Neural progenitor cell (in vitro differentiated cells): ENCODE measurements at regions not wholly inside any gene's neighbourhood (a gene's known extent, or its start where the extent isn't known, plus 50 kb on each side); places are given as distances from the start of the nearest gene placed in this dataset.
A peak's percentile ranks its signal among the peaks of the same experiment; 100 is the strongest.

Experiments
- DNase-seq: peaks from one replicate; pipeline ENCODE4 v3.0.0-alpha.2; 2016; ENCODE audit warnings: low spot score
- H2AFZ ChIP-seq: fragments of 200-600 bp; sonication (generic); replicated peaks from 2 replicates; pipeline ENCODE4 v1.6.1; 2016; ENCODE audit warnings: antibody characterized with exemption
- H3F3A ChIP-seq: fragments of 200-600 bp; sonication (generic); 2 replicates; pipeline ENCODE4 v1.6.1; 2016; ENCODE audit warnings: antibody characterized with exemption, low read depth
- H3K27ac ChIP-seq: fragments of 200-600 bp; sonication (generic); 2 replicates; pipeline ENCODE4 v1.5.1; 2016; ENCODE audit warnings: mild to moderate bottlenecking
- H3K27me3 ChIP-seq: fragments of 200-600 bp; sonication (generic); 2 replicates; pipeline ENCODE4 v1.6.1; 2016; ENCODE audit warnings: mild to moderate bottlenecking, moderate library complexity
- H3K36me3 ChIP-seq: fragments of 200-600 bp; sonication (generic); 2 replicates; pipeline ENCODE4 v1.5.1; 2016
- H3K4me1 ChIP-seq: fragments of 200-600 bp; sonication (generic); 2 replicates; pipeline ENCODE4 v1.6.1; 2016; ENCODE audit warnings: mixed run types
- H3K4me2 ChIP-seq: fragments of 200-600 bp; sonication (generic); 2 replicates; pipeline ENCODE4 v1.6.1; 2016
- H3K4me3 ChIP-seq: fragments of 200-600 bp; sonication (generic); 2 replicates; pipeline ENCODE4 v1.5.1; 2016
- H3K79me2 ChIP-seq: fragments of 200-600 bp; sonication (generic); 2 replicates; pipeline ENCODE4 v1.6.1; 2016; ENCODE audit warnings: low read depth
- H3K9ac ChIP-seq: fragments of 200-600 bp; sonication (generic); 2 replicates; pipeline ENCODE4 v1.6.1; 2016
- H3K9me3 ChIP-seq: fragments of 200-600 bp; sonication (generic); 2 replicates; pipeline ENCODE4 v1.5.1; 2016; ENCODE audit warnings: low read depth
- H4K20me1 ChIP-seq: fragments of 200-600 bp; sonication (generic); 2 replicates; pipeline ENCODE4 v1.6.1; 2016; ENCODE audit warnings: low read depth
- H3K27ac Mint-ChIP-seq: 3 replicates; pipeline ENCODE4 v1.8.0; 2021; ENCODE audit warnings: mixed read lengths
- H3K27me3 Mint-ChIP-seq: 2 replicates; pipeline ENCODE4 v1.8.0; 2022; ENCODE audit warnings: low read depth, mild to moderate bottlenecking, inconsistent platforms, moderate library complexity, mixed read lengths; ENCODE audit not compliant: insufficient read depth
- H3K36me3 Mint-ChIP-seq: 3 replicates; pipeline ENCODE4 v1.8.0; 2021; ENCODE audit warnings: mixed read lengths
- H3K4me1 Mint-ChIP-seq: 3 replicates; pipeline ENCODE4 v1.8.0; 2021; ENCODE audit warnings: mixed read lengths
- H3K4me3 Mint-ChIP-seq: 3 replicates; pipeline ENCODE4 v1.8.0; 2021; ENCODE audit warnings: mild to moderate bottlenecking, moderate library complexity, mixed read lengths
- H3K9me3 Mint-ChIP-seq: 3 replicates; pipeline ENCODE4 v1.8.0; 2020; ENCODE audit warnings: mixed read lengths
- EZH2 ChIP-seq: fragments of 200-600 bp; sonication (generic); IDR thresholded peaks from 2 replicates; pipeline ENCODE4 v1.6.1; 2017; ENCODE audit warnings: antibody characterized with exemption, mild to moderate bottlenecking, moderate library complexity
- EZH2phosphoT487 ChIP-seq: fragments of 200-600 bp; sonication (generic); IDR thresholded peaks from 2 replicates; pipeline ENCODE4 v1.6.1; 2017; ENCODE audit warnings: antibody characterized with exemption
- TF ChIP-seq, protein P1 (sequence below): fragments of 200-600 bp; sonication (generic); IDR thresholded peaks from 2 replicates; pipeline ENCODE4 v1.5.1; 2017; ENCODE audit warnings: antibody characterized with exemption, mild to moderate bottlenecking

DNA sequence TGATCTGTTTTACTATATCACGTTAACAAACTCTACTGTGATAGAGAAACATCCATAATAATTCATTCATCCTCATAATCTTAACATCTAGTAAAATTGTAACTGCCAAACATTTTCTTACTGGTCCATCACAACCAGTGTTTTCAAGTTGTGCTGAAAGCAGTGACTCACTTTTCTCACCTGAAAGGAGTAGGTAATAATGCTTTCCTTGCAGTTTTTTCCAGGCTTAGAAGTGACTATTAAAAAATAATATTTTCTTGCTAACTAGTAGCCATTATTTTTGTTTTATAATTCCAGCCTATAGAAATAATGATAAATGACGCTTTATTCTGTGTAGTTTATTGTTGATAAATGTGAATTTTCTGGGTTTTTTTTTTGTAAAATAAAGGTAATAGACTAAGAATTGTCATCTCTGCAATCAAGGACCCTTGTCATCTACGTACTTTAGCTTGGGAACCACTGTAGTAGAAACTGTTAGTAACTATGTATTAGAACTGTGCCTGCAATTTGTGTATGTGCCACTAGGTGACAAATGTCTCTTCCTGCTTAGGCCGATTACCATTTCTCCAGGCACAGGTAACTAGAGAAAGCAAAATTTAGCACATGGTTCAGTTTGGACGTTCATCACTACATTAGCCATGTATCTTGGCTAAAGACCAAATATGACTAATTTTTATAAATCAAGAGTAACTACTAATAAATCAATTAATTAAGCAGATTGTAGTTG lies 409.4 kb upstream of the ERCC4 start:
- Histone ChIP-seq H3K36me3 (no peaks in the 10 kb centered on the region), H3K27ac (no peak overlapping the region), H4K20me1 (no peaks in the 10 kb centered on the region), H3K27me3 (no peaks in the 10 kb centered on the region), H3K4me3 (no peak overlapping the region), H3F3A (no peaks in the 10 kb centered on the region), H3K4me1 (peaks cover 5% of the 10 kb centered on the region), H3K9me3 (peaks cover 7% of the 10 kb centered on the region), H3K9ac (no peak overlapping the region), H2AFZ (no peak overlapping the region), H3K4me2 (no peak overlapping the region), H3K79me2 (no peaks in the 10 kb centered on the region)
- no peak for TF ChIP-seq EZH2
- TF ChIP-seq, protein P1, sequence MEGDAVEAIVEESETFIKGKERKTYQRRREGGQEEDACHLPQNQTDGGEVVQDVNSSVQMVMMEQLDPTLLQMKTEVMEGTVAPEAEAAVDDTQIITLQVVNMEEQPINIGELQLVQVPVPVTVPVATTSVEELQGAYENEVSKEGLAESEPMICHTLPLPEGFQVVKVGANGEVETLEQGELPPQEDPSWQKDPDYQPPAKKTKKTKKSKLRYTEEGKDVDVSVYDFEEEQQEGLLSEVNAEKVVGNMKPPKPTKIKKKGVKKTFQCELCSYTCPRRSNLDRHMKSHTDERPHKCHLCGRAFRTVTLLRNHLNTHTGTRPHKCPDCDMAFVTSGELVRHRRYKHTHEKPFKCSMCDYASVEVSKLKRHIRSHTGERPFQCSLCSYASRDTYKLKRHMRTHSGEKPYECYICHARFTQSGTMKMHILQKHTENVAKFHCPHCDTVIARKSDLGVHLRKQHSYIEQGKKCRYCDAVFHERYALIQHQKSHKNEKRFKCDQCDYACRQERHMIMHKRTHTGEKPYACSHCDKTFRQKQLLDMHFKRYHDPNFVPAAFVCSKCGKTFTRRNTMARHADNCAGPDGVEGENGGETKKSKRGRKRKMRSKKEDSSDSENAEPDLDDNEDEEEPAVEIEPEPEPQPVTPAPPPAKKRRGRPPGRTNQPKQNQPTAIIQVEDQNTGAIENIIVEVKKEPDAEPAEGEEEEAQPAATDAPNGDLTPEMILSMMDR = peak; percentile 54
- Mint-ChIP-seq H3K27me3 (no peaks in the 10 kb centered on the region), H3K4me1 (peaks cover 9% of the 10 kb centered on the region), H3K4me3 (no peak overlapping the region), H3K36me3 (no peaks in the 10 kb centered on the region), H3K9me3 (peaks cover 25% of the 10 kb centered on the region), H3K27ac (no peak overlapping the region)
- DNase-seq = peak; percentile 22

DNA sequence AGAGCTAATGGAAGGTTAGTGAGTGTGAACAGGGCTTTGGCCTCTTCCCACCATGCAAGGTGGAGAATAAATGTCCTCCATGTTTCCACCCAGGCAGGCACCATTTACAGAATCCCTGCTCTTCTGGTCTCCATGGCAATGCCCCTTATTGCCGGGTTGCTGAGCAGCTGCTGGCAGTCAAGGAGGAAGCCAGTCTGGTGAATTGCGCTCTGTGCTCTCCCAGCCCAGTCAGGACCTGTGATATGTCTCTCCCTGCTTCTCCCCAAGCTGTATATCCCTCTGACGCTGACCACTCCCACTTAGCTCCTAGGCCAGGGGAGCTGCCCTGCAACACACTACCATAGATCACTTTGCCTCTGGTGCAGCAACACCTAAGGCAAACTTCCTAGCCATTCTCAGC lies 402.1 kb upstream of the ERCC4 start:
- Histone ChIP-seq H3K9me3 (peaks cover 7% of the 10 kb centered on the region), H3K4me3 (no peak overlapping the region), H3F3A (peaks cover 8% of the 10 kb centered on the region), H3K27me3 (no peaks in the 10 kb centered on the region), H3K4me2 (no peak overlapping the region), H2AFZ (peak overlapping the region; percentile 26), H3K79me2 (no peaks in the 10 kb centered on the region), H3K27ac (no peak overlapping the region), H4K20me1 (no peaks in the 10 kb centered on the region), H3K4me1 (peaks cover 12% of the 10 kb centered on the region), H3K9ac (no peak overlapping the region), H3K36me3 (no peaks in the 10 kb centered on the region)
- peaks cover 39% of the 10 kb centered on the region for H3K4me1 Mint-ChIP-seq
- peaks cover 30% of the 10 kb centered on the region for H3K9me3 Mint-ChIP-seq
- H3K36me3 Mint-ChIP-seq = peaks cover 4% of the 10 kb centered on the region
- H3K4me3 Mint-ChIP-seq = no peak overlapping the region
- TF ChIP-seq EZH2phosphoT487 (no peak), EZH2 (no peak)
- TF ChIP-seq, protein P1 = no peak
- no peaks in the 10 kb centered on the region for H3K27me3 Mint-ChIP-seq
- H3K27ac Mint-ChIP-seq = peak overlapping the region; percentile 27
- no peak for DNase-seq

DNA sequence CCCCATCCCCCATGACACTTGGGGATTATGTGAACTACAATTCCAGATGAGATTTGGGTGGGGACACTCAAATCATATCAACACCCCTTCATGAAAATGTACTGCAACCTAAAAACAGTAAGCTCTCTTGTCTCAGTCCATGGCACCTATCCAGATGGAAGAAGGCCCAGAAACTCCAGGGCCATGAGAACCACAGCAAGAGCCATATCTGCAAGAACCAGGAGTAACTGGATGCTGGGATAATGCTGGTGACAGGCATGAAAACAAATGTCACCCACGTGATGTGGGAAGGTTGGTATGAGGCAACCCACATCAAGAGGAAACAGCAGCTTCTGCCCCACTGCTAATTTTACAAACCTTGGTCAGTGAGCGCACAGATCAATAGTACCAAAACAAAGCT lies 400.1 kb upstream of the ERCC4 start:
- Histone ChIP-seq H3F3A (peaks cover 8% of the 10 kb centered on the region), H3K9ac (no peak overlapping the region), H3K27me3 (no peaks in the 10 kb centered on the region), H3K9me3 (peaks cover 2% of the 10 kb centered on the region), H3K27ac (no peak overlapping the region), H3K79me2 (no peaks in the 10 kb centered on the region), H3K4me3 (no peak overlapping the region), H3K4me2 (no peak overlapping the region), H3K36me3 (no peaks in the 10 kb centered on the region), H3K4me1 (peaks cover 12% of the 10 kb centered on the region), H2AFZ (no peak overlapping the region), H4K20me1 (no peaks in the 10 kb centered on the region)
- H3K4me3 Mint-ChIP-seq = no peak overlapping the region
- peaks cover 4% of the 10 kb centered on the region for H3K36me3 Mint-ChIP-seq
- H3K27me3 Mint-ChIP-seq = no peaks in the 10 kb centered on the region
- TF ChIP-seq EZH2phosphoT487 (no peak), EZH2 (no peak)
- TF ChIP-seq, protein P1 = no peak
- H3K4me1 Mint-ChIP-seq = peaks cover 39% of the 10 kb centered on the region
- peak overlapping the region; percentile 35 for H3K27ac Mint-ChIP-seq
- peaks cover 16% of the 10 kb centered on the region for H3K9me3 Mint-ChIP-seq
- DNase-seq = no peak
